Small intestine (tissue), 7 donors: ENCODE measurements at regions not wholly inside any gene's neighbourhood (a gene's known extent, or its start where the extent isn't known, plus 50 kb on each side); places are given as distances from the start of the nearest gene placed in this dataset.
"Not testable (repeated sequence)": the region's sequence is repeated elsewhere in the genome, so short reads cannot be mapped to it uniquely, and the experiment has no call there.

Source experiments
- DNase-seq, 2 donors: peaks; one replicate each; pipeline versions ENCODE4 v3.0.0 to v3.0.0-alpha.2; 2013
- FAIRE-seq: peaks from 2 replicates; lab custom pipeline; 2012; peaks lifted over from hg19 to GRCh38; lab: Jason Lieb, UNC
- H3K27ac ChIP-seq, 3 donors: one replicate each; pipeline ENCODE4 v1.5.1; 2013; ENCODE audit warnings: low read length in 2 of 3, mild to moderate bottlenecking in 2 of 3, control low read depth in 1 of 3, inconsistent platforms in 1 of 3, low read depth in 1 of 3, moderate library complexity in 1 of 3
- H3K27me3 ChIP-seq, 3 donors: one replicate each; pipeline ENCODE4 v1.6.1; 2013; ENCODE audit warnings: low read length in 3 of 3, inconsistent platforms in 1 of 3; ENCODE audit not compliant: control insufficient read depth in 3 of 3, insufficient read depth in 3 of 3
- H3K36me3 ChIP-seq, 3 donors: one replicate each; pipeline ENCODE4 v1.6.1; 2013; ENCODE audit warnings: low read length in 3 of 3, inconsistent platforms in 1 of 3, low read depth in 1 of 3, mild to moderate bottlenecking in 1 of 3, moderate library complexity in 1 of 3; ENCODE audit not compliant: control insufficient read depth in 3 of 3, insufficient read depth in 2 of 3
- H3K4me1 ChIP-seq, 3 donors: one replicate each; pipeline ENCODE4 v1.6.1; 2013; ENCODE audit warnings: low read length in 2 of 3, inconsistent platforms in 1 of 3, low read depth in 1 of 3, mild to moderate bottlenecking in 1 of 3, moderate library complexity in 1 of 3; ENCODE audit not compliant: control insufficient read depth in 3 of 3, insufficient read depth in 2 of 3
- H3K4me3 ChIP-seq, 3 donors: one replicate each; pipeline ENCODE4 v1.5.1; 2013; ENCODE audit warnings: low read length in 3 of 3, control low read depth in 1 of 3, inconsistent platforms in 1 of 3, low read depth in 1 of 3, mild to moderate bottlenecking in 1 of 3, moderate library complexity in 1 of 3
- H3K9me3 ChIP-seq, 2 donors: one replicate each; pipeline ENCODE4 v1.6.1; 2013; ENCODE audit warnings: low read depth in 1 of 2, low read length in 1 of 2; ENCODE audit not compliant: control insufficient read depth in 2 of 2, insufficient read depth in 1 of 2
- WGBS, 3 donors: extraction: QIAGEN DNeasy Blood & Tissue Kit; methylation state at CpG; one replicate each; pipeline ENCODE4 v1.1.7; 2013; 5-methylcytosine and 5-hydroxymethylcytosine counted together
- donor health status: healthy with polysubstance abuse.
- donor health status: control.
- donor health status: control.
- donor health status: Bipolar disorder and iron deficiency.
- donor health status: healthy.

DNA sequence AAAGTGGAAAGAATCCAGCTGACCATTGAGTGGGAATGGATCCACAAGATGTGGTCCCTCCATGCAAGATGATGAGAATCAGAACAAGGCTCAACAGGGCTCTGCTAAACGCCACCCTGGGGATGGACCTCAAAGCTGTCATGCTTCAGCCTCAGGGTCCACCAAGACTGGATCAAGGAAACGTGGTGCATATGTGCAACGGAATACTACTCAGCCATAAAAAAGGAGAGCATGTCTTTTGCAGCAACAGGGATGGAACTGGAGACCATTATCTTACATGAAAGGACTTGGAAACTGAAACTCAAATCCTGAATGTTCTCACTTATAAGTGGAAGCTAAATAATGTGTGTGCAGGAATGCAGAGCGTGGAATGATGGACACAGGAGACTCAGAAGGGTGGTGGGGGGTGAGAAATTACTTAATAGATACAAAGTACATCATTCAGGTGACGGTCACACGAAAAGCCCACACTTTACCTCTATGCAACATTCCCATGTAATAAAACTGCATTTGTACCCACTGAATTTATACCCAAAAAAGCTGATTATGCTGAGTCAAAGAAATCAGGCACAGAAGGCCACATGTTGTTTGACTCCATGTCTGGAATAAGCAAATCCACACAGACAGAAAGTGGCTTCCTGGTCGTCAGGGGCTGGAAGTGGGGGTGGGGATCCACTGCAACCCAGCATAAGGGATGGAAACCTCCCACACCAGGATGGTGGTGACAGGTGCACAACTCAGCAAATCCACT is 116.1 kb downstream of the SHANK2 start:
- no peak overlapping the region for H3K27ac ChIP-seq

GRCh38 chr11:71135112-71135511 is 117.3 kb downstream of the SHANK2 start:
- no peaks in the 10 kb centered on the region for H3K9me3 ChIP-seq
- no peak overlapping the region for H3K27ac ChIP-seq
- H3K4me3 ChIP-seq, result no peak overlapping the region
- FAIRE-seq, result no peak
- peaks cover 0 to 40% (median 0%) of the 10 kb centered on the region in 3 donors for H3K36me3 ChIP-seq
- no peak for DNase-seq
- WGBS, 3 donors, result 93 to 95% (median 95%) methylated on average over 6 of the region's 6 CpGs
- H3K27me3 ChIP-seq, result no peaks in the 10 kb centered on the region
- H3K4me1 ChIP-seq, result no peaks in the 10 kb centered on the region

More for the DNA sequence above, 116.1 kb downstream of the SHANK2 start:
- 83 to 90% (median 87%) methylated on average over 7 of the region's 7 CpGs for WGBS, 3 donors
- Histone ChIP-seq H3K36me3 (peaks cover 0 to 43% (median 0%) of the 10 kb centered on the region in 3 donors), H3K9me3 (no peaks in the 10 kb centered on the region), H3K4me1 (no peaks in the 10 kb centered on the region), H3K27me3 (no peaks in the 10 kb centered on the region), H3K4me3 (no peak overlapping the region)
- DNase-seq (no peak), FAIRE-seq (no peak)

DNA sequence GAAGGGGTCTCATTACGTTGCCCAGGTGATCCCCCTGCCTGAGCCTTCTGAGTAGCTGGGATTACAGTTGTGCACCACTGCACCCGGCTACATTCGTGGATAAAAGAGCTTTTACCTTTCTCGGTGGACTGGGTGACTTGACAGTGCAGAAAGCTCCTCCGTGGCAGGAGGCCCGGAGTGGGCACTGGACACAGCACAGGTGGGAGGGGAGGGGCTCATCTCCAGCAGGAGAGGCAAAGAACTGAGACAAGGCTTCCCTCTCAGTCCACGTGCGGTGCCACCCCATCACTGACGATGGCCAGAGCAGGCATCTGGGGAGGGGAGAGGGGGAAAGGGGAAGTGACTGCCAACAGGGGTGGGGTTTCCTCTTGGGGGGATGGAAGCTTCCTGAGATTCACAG is 118.4 kb downstream of the SHANK2 start:
- DNase-seq (no peak), FAIRE-seq (no peak)
- 82 to 95% (median 83%) methylated on average over 9 of the region's 9 CpGs for WGBS, 3 donors
- no peak overlapping the region for H3K4me3 ChIP-seq
- H3K36me3 ChIP-seq, result peaks cover 0 to 38% (median 0%) of the 10 kb centered on the region in 3 donors
- H3K9me3 ChIP-seq, result no peaks in the 10 kb centered on the region
- no peaks in the 10 kb centered on the region for H3K27me3 ChIP-seq
- H3K4me1 ChIP-seq, result no peaks in the 10 kb centered on the region
- no peak overlapping the region for H3K27ac ChIP-seq

GRCh38 chr11:71131861-71132260 is 120.5 kb downstream of the SHANK2 start:
- Histone ChIP-seq H3K4me3 (no peak overlapping the region), H3K36me3 (peaks cover 0 to 34% (median 0%) of the 10 kb centered on the region in 3 donors), H3K4me1 (no peaks in the 10 kb centered on the region), H3K9me3 (no peaks in the 10 kb centered on the region), H3K27me3 (no peaks in the 10 kb centered on the region), H3K27ac (no peak overlapping the region)
- DNase-seq (no peak), FAIRE-seq (no peak)
- 66 to 75% (median 74%) methylated on average over 15 of the region's 15 CpGs for whole genome bisulfite sequencing, 3 donors

GRCh38 chr11:71130106-71130505 is 122.3 kb downstream of the SHANK2 start:
- Histone ChIP-seq H3K4me1 (no peaks in the 10 kb centered on the region), H3K36me3 (peaks cover 0 to 29% (median 0%) of the 10 kb centered on the region in 3 donors), H3K4me3 (no peak overlapping the region), H3K27me3 (no peaks in the 10 kb centered on the region), H3K27ac (no peak overlapping the region), H3K9me3 (no peaks in the 10 kb centered on the region)
- 88 to 95% (median 94%) methylated on average over 8 of the region's 8 CpGs for WGBS, 3 donors
- DNase-seq, result no peak
- FAIRE-seq, result no peak

DNA sequence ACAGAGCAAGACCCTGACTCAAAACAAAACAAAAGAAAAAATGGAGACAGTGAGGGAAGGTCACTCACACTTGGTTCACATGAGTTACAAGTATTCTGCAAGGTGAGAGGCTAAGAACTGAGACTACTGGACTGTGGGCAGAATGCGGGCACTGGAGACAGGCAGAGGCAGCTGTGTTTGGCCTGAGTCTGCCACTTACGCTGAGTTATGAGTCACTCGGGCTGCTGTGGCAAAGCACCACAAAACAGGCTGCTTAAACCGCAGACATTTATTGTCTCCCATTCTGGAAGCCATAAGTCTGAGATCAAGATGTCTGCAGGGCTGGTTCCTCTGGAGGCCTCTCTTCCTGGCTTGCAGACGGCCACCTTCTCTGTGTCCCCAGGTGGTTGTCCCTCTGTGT is 122.8 kb downstream of the SHANK2 start:
- FAIRE-seq (no peak), DNase-seq (no peak)
- 86 to 96% (median 90%) methylated on average over 5 of the region's 5 CpGs for WGBS, 3 donors
- Histone ChIP-seq H3K4me3 (no peak overlapping the region), H3K4me1 (no peaks in the 10 kb centered on the region), H3K27ac (no peak overlapping the region), H3K36me3 (peaks cover 0 to 26% (median 0%) of the 10 kb centered on the region in 3 donors), H3K9me3 (no peaks in the 10 kb centered on the region), H3K27me3 (no peaks in the 10 kb centered on the region)

DNA sequence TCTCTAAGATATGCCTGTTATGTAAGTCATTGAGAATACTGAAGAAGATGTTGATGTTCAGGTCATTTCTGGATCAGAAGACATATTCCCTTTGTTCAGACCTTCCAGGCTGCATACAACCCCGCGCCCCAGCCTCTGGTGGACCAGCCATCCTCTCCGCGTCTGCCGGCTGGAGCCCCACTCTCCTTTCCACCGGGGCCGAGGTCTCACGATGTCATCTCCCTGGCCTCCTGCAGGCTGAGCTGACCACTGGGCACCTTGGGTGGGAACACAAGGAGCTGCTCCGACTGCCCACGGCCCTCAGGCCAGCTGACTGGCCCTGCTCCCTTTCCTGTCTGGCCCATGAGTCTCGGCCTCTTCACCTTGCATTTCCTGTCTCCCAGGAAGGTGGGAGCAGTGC is 124.6 kb downstream of the SHANK2 start:
- DNase-seq (no peak), FAIRE-seq (no peak)
- peaks cover 0 to 26% (median 0%) of the 10 kb centered on the region in 3 donors for H3K36me3 ChIP-seq
- H3K27me3 ChIP-seq, result no peaks in the 10 kb centered on the region
- no peaks in the 10 kb centered on the region for H3K9me3 ChIP-seq
- H3K4me3 ChIP-seq, result no peak overlapping the region
- no peaks in the 10 kb centered on the region for H3K4me1 ChIP-seq
- H3K27ac ChIP-seq, result no peak overlapping the region
- WGBS, 3 donors, result 88 to 96% (median 95%) methylated on average over 11 of the region's 11 CpGs

GRCh38 chr11:71126401-71126800 is 126.0 kb downstream of the SHANK2 start:
- not testable (repeated sequence) for H3K4me1 ChIP-seq, H3K9me3 ChIP-seq, DNase-seq, FAIRE-seq, H3K27me3 ChIP-seq, H3K4me3 ChIP-seq, H3K27ac ChIP-seq
- H3K36me3 ChIP-seq, result peaks cover 0 to 25% (median 0%) of the 10 kb centered on the region in 3 donors
- WGBS, 3 donors, result 61 to 80% (median 77%) methylated on average over 5 of the region's 5 CpGs
